Body of pancreas (tissue), 4 donors: ENCODE measurements at regions not wholly inside any gene's neighbourhood (a gene's known extent, or its start where the extent isn't known, plus 50 kb on each side); places are given as distances from the start of the nearest gene placed in this dataset.

Experiments
- ATAC-seq: fragments of 150-250 bp; one replicate; pipeline ENCODE4 v1.9.1; 2016
- DNase-seq, 4 donors: peaks; one replicate each; pipeline ENCODE4 v3.0.0-alpha.2; 2019
- H3K27ac ChIP-seq, 4 donors: fragments of 200-600 bp; sonication (generic); 1 replicate in 3 of 4; 2 replicates in 1 of 4; pipeline versions ENCODE4 v1.5.1 to v1.6.1; 2016 to 2019; ENCODE audit warnings: mild to moderate bottlenecking in 1 of 4, mixed read lengths in 1 of 4, moderate library complexity in 1 of 4
- H3K27me3 ChIP-seq, 2 donors: fragments of 200-600 bp; sonication (generic); one replicate each; pipeline ENCODE4 v1.6.0; 2016; ENCODE audit warnings: mild to moderate bottlenecking in 1 of 2
- H3K36me3 ChIP-seq, 2 donors: fragments of 200-600 bp; sonication (generic); replicated peaks in 1 of 2; 2 replicates each; pipeline ENCODE4 v1.5.1; 2016; ENCODE audit warnings: low read depth in 2 of 2; ENCODE audit not compliant: insufficient read depth in 1 of 2
- H3K4me1 ChIP-seq: fragments of 200-600 bp; sonication (generic); one replicate; pipeline ENCODE4 v1.6.0; 2016
- H3K4me3 ChIP-seq, 2 donors: fragments of 200-600 bp; sonication (generic); 1 replicate in 1 of 2; 2 replicates in 1 of 2; pipeline ENCODE4 v1.5.1; 2016 to 2019
- H3K9me3 ChIP-seq, 3 donors: fragments of 200-600 bp; sonication (generic); 1 replicate in 2 of 3; 2 replicates in 1 of 3; pipeline ENCODE4 v1.5.1; 2016
- CTCF ChIP-seq, 7 experiments: fragments of 450-650 bp in 4 of 7; fragments of 200-600 bp in 3 of 7; sonication (generic) in 3 of 7; IDR thresholded peaks; one replicate each; pipeline ENCODE4 v1.5.1; 2016 to 2019; ENCODE audit warnings: antibody characterized with exemption in 7 of 7
- POLR2A ChIP-seq, 3 donors: fragments of 450-650 bp; IDR thresholded peaks; one replicate each; pipeline ENCODE4 v1.6.1; 2016; ENCODE audit warnings: antibody characterized with exemption in 3 of 3, mild to moderate bottlenecking in 2 of 3
- WGBS, 2 donors: methylation state at CpG; one replicate each; pipeline ENCODE4 v1.1.5; 2017; 5-methylcytosine and 5-hydroxymethylcytosine counted together
- intact Hi-C: fragments of 100-400 bp; cut with DNase I; formaldehyde crosslinking; loops from one replicate; pipeline ENCODE4 v1.15.1; 2023

DNA sequence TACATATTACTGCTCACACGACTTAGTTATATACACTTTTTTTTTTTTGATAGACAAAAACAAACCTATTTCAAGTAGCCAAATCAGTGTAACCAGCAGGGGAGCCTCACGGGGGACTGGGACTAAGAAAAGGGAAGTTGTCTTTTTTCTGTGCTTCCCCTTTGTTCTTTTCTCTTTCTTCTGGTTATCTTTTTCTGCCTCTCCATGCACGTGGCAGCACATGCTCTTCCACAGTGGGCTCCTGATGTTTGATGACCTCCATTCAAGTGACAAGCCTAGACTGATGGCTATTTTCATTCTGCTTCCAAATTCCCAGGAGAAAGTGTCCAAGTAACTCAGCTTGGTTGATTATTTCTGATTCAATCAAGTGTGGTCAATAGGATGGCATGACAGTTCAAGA, 98.2 kb upstream of the STK39 start:
- intact Hi-C loops = loop anchor here (10.0 kb wide), 2 partner anchors 409 to 579 kb away; no protein-coding TSS in a partner anchor
- WGBS, 2 donors = 29 to 39% methylated on average over 3 of the region's 3 CpGs
- TF ChIP-seq POLR2A (IDR thresholded peaks at IDR 0.05) (no peak), CTCF (IDR thresholded peaks at IDR 0.05) (no peak)
- no peak overlapping the region for H3K4me3 ChIP-seq
- ATAC-seq (no peak), DNase-seq (no peak)
- H3K27ac ChIP-seq = no peak overlapping the region
- no peaks in the 10 kb centered on the region for H3K27me3 ChIP-seq
- H3K9me3 ChIP-seq = no peaks in the 10 kb centered on the region
- peaks cover 16% of the 10 kb centered on the region for H3K4me1 ChIP-seq
- no peaks in the 10 kb centered on the region for H3K36me3 ChIP-seq

- peak; percentile 85 for ATAC-seq
- Histone ChIP-seq H3K36me3 (no peaks in the 10 kb centered on the region), H3K27ac (peak overlapping the region in 2 of 4 donors; percentile 39 to 61), H3K27me3 (no peaks in the 10 kb centered on the region), H3K4me1 (peaks cover 20% of the 10 kb centered on the region), H3K9me3 (no peaks in the 10 kb centered on the region), H3K4me3 (no peak overlapping the region)
- intact Hi-C loops = loop anchor here (10.0 kb wide), 2 partner anchors 408 to 578 kb away; no protein-coding TSS in a partner anchor
- DNase-seq = peak; percentile 69 to 77 (median 74)
- 12 to 13% methylated on average over 13 of the region's 13 CpGs for WGBS, 2 donors
- TF ChIP-seq CTCF (IDR thresholded peaks at IDR 0.05) = peak; percentile 78 to 93 (median 89)
- no peak for TF ChIP-seq POLR2A (IDR thresholded peaks at IDR 0.05)
These were observed 99.5 kb upstream of the STK39 start for GRCh38 chr2:168346725-168347477.

DNA sequence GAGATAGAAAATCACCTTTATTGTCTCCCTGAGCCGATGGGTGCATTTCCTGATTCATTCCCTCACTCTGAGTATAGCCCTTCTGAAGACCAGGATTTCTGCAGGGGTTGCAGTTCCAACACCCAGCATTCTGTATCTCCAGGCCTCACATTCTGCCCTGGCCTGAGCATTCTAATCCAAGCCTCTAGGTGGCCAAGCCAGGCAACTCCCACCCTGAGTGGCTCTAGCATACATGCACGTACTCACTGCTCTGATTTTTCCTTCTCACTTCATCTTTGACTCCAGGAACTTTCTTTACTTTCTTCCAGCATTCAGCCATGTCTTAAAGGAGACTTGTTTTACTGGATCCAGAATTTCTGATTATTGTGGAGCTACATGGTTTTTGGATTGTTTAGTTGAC, 100.7 kb upstream of the STK39 start:
- TF ChIP-seq POLR2A (IDR thresholded peaks at IDR 0.05) = no peak
- peak in 5 of 7 experiments; percentile 9 to 37 (median 30) for TF ChIP-seq CTCF (IDR thresholded peaks at IDR 0.05)
- DNase-seq (peak in 3 of 4 donors; percentile 38 to 40 (median 38)), ATAC-seq (no peak)
- peaks cover 20% of the 10 kb centered on the region for H3K4me1 ChIP-seq
- H3K9me3 ChIP-seq = no peaks in the 10 kb centered on the region
- no peaks in the 10 kb centered on the region for H3K27me3 ChIP-seq
- 85% methylated on average over 2 of the region's 2 CpGs for WGBS, 2 donors
- intact Hi-C loops = loop anchor here (10.0 kb wide), 2 partner anchors 407 to 577 kb away; no protein-coding TSS in a partner anchor
- no peak overlapping the region for H3K4me3 ChIP-seq
- H3K27ac ChIP-seq = no peak overlapping the region
- no peaks in the 10 kb centered on the region for H3K36me3 ChIP-seq

DNA sequence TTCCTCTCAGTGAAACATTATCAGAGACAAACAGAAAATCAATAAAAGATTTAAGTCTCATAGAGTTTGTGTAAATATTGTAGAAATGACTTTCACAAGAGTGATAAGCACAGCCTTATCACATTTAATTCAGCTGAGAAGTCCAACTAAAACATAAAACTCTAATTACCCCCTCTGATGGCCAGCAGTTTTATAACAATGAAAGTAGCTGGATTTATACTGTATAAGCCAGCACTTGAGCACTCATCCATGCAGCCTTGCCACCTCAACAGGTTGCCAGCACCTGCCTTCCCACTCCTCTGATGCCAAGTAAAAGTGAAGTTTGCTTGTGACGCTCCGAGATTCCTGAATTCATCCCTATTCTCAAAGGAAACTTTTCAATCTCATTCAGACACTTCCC, 103.0 kb upstream of the STK39 start:
- no peak overlapping the region for H3K27ac ChIP-seq
- no peak overlapping the region for H3K4me3 ChIP-seq
- intact Hi-C loops = no loop called here
- peak; percentile 49 for ATAC-seq
- peak in 3 of 4 donors; percentile 20 to 38 (median 29) for DNase-seq
- no peaks in the 10 kb centered on the region for H3K9me3 ChIP-seq
- TF ChIP-seq CTCF (IDR thresholded peaks at IDR 0.05) = peak in 4 of 7 experiments; percentile 22 to 42 (median 30)
- no peak for TF ChIP-seq POLR2A (IDR thresholded peaks at IDR 0.05)
- H3K27me3 ChIP-seq = no peaks in the 10 kb centered on the region
- 15 to 25% methylated on average over 2 of the region's 2 CpGs for WGBS, 2 donors
- H3K4me1 ChIP-seq = peaks cover 25% of the 10 kb centered on the region
- H3K36me3 ChIP-seq = no peaks in the 10 kb centered on the region
